ENCODE measurements at regions not wholly inside any gene's neighbourhood (a gene's known extent, or its start where the extent isn't known, plus 50 kb on each side); places are given as distances from the start of the nearest gene placed in this dataset.

DNA sequence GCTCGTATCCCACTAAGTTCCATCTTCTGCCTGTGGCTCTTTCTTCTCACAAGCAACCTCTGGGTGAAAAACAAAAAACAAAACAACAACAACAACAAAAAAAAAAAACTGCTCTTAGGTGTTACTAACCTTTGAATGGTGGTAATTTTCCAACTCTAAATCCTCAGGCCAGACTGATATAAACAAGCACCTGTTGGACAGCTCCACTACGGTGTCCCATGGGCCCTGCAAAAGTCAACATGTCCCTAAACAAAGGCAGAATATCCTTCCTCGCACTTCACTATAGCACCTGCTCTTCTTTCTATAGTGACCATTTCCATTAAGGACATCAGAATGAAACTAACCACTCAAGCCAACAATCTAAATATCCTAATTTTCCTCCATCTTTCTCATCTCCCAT lies 54.6 kb upstream of the PARM1 start:
- BruUV-seq (replicated peaks), result no TSS peak
- no peaks in the 10 kb centered on the region; the same call in 1 of the 2 replicates for H3K27me3 ChIP-seq (ENCODE audit: control insufficient read depth, insufficient read depth, low read length)
- DNase-seq (ENCODE audit: low read depth, low spot score) (no peak), ATAC-seq (no peak)
- no peaks in the 10 kb centered on the region for H3K4me1 ChIP-seq (ENCODE audit: control insufficient read depth, insufficient read depth, low read length)
- TF ChIP-seq, protein P1, sequence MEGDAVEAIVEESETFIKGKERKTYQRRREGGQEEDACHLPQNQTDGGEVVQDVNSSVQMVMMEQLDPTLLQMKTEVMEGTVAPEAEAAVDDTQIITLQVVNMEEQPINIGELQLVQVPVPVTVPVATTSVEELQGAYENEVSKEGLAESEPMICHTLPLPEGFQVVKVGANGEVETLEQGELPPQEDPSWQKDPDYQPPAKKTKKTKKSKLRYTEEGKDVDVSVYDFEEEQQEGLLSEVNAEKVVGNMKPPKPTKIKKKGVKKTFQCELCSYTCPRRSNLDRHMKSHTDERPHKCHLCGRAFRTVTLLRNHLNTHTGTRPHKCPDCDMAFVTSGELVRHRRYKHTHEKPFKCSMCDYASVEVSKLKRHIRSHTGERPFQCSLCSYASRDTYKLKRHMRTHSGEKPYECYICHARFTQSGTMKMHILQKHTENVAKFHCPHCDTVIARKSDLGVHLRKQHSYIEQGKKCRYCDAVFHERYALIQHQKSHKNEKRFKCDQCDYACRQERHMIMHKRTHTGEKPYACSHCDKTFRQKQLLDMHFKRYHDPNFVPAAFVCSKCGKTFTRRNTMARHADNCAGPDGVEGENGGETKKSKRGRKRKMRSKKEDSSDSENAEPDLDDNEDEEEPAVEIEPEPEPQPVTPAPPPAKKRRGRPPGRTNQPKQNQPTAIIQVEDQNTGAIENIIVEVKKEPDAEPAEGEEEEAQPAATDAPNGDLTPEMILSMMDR (IDR thresholded peaks at IDR 0.05), result no peak
- TF ChIP-seq REST (IDR thresholded peaks at IDR 0.05; ENCODE audit: insufficient read depth in 1 of 2, low read depth in 2 of 2, low read length in 1 of 2) (no peak), TCF7L2 (IDR thresholded peaks at IDR 0.05; ENCODE audit: low read depth, low read length) (no peak), SIN3A (IDR thresholded peaks at IDR 0.05; ENCODE audit: borderline replicate concordance, insufficient read depth, low read depth, low read length) (no peak), POLR2AphosphoS5 (IDR thresholded peaks at IDR 0.05; ENCODE audit: low read depth, low read length) (no peak)
- no peaks in the 10 kb centered on the region for H3K9me3 ChIP-seq (ENCODE audit: control insufficient read depth, insufficient read depth, low read depth, low read length)
- H3K36me3 ChIP-seq (ENCODE audit: control insufficient read depth, insufficient read depth, low read length), result no peaks in the 10 kb centered on the region
- CTCF ChIA-PET, result no interaction called here
- no peak overlapping the region for H3K4me3 ChIP-seq (ENCODE audit: low read depth in 2 of 2, low read length in 2 of 2)
- H3K27ac ChIP-seq (ENCODE audit: low read length), result no peak overlapping the region
- POLR2A ChIA-PET, result no interaction called here
- intact Hi-C loops (cut with micrococcal nuclease; ENCODE audit: unreplicated experiment) (loop anchor here (10.0 kb wide), 1 partner anchor 586 kb away; no protein-coding TSS in a partner anchor), in situ Hi-C loops (cut with HindIII; ENCODE audit: low pct_unique_long_range_greater_than_20kb, low sequenced_read_pairs) (no loop called here)

DNA sequence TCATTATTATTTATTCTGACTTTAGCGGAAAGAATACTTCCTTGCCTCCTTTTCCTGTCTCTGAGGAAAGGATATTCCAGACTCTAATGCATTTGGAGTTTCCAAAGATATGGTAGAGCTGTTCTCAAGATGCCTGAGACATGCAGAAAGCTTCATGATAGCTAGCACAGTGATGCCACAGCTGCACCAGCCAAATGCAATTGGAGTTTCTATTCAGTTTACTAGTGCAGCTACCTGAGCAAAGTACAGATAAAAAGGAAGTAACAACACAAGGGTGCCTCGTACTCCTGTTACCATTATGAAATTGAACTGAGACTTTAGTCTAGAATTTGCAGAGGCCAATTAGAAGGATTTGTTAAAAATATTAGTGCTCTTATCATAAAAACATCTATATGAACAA lies 57.5 kb upstream of the PARM1 start:
- DNase-seq (ENCODE audit: low read depth, low spot score), result no peak
- ATAC-seq, result no peak
- no TSS peak for BruUV-seq (replicated peaks)
- intact Hi-C loops (cut with micrococcal nuclease; ENCODE audit: unreplicated experiment), result loop anchor here (10.0 kb wide), 1 partner anchor 589 kb away; no protein-coding TSS in a partner anchor
- ChIA-PET CTCF (interaction anchor here (1.1 kb wide), 1 partner anchor 179 kb away, joined by 3 read pairs; no protein-coding TSS in a partner anchor), POLR2A (no interaction called here)
- H3K27ac ChIP-seq (ENCODE audit: low read length), result no peak overlapping the region
- H3K9me3 ChIP-seq (ENCODE audit: control insufficient read depth, insufficient read depth, low read depth, low read length), result no peaks in the 10 kb centered on the region
- H3K4me3 ChIP-seq (ENCODE audit: low read depth in 2 of 2, low read length in 2 of 2), result no peak overlapping the region
- H3K36me3 ChIP-seq (ENCODE audit: control insufficient read depth, insufficient read depth, low read length), result no peaks in the 10 kb centered on the region
- H3K4me1 ChIP-seq (ENCODE audit: control insufficient read depth, insufficient read depth, low read length), result no peaks in the 10 kb centered on the region
- TF ChIP-seq REST (IDR thresholded peaks at IDR 0.05; ENCODE audit: insufficient read depth in 1 of 2, low read depth in 2 of 2, low read length in 1 of 2) (no peak), SIN3A (IDR thresholded peaks at IDR 0.05; ENCODE audit: borderline replicate concordance, insufficient read depth, low read depth, low read length) (no peak), POLR2AphosphoS5 (IDR thresholded peaks at IDR 0.05; ENCODE audit: low read depth, low read length) (no peak), TCF7L2 (IDR thresholded peaks at IDR 0.05; ENCODE audit: low read depth, low read length) (no peak)
- TF ChIP-seq, protein P1 (IDR thresholded peaks at IDR 0.05), result no peak
- in situ Hi-C loops (cut with HindIII; ENCODE audit: low pct_unique_long_range_greater_than_20kb, low sequenced_read_pairs), result no loop called here
- no peaks in the 10 kb centered on the region; the same call in 1 of the 2 replicates for H3K27me3 ChIP-seq (ENCODE audit: control insufficient read depth, insufficient read depth, low read length)

All from Panc1 (cell line).